ENCODE measurements at regions not wholly inside any gene's neighbourhood (a gene's known extent, or its start where the extent isn't known, plus 50 kb on each side); places are given as distances from the start of the nearest gene placed in this dataset.

DNA sequence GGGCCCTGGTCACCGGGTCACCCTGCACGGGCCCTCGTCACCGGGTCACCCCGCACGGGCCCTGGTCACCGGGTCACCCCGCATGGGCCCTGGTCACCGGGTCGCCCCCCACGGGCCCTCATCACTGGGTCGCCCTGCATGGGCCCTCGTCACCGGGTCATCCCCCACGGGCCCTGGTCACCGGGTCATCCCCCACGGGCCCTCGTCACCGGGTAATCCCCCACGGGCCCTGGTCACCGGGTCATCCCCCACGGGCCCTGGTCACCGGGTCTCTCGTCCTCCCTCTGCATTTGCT, 77.6 kb downstream of the RIPK4 start:
- in situ Hi-C loops (cut with HindIII; ENCODE audit: low sequenced_read_pairs), result no loop called here

DNA sequence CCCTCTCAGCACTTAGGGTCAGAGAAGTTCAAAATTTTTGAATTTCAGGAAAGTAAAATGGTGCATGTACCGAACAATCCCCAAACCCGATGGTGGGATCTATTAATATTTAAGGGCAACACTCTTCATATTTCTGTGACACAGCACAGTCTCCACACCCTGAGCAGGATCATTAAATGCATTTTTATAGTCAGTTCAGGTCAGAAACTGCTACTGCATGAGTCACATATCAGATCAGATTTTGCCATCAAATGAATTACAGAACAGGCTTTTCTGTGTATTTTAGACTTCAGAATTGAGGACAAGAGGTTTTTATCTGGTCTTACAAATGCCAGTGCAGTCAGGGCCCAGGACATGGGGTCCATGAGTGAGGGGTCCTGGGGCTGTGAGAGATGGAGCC, 79.2 kb downstream of the RIPK4 start:
- in situ Hi-C loops (cut with HindIII; ENCODE audit: low sequenced_read_pairs), result no loop called here

GRCh38 chr21:41686664-41687063, 80.2 kb downstream of the RIPK4 start:
- in situ Hi-C loops (cut with HindIII; ENCODE audit: low sequenced_read_pairs), result no loop called here

DNA sequence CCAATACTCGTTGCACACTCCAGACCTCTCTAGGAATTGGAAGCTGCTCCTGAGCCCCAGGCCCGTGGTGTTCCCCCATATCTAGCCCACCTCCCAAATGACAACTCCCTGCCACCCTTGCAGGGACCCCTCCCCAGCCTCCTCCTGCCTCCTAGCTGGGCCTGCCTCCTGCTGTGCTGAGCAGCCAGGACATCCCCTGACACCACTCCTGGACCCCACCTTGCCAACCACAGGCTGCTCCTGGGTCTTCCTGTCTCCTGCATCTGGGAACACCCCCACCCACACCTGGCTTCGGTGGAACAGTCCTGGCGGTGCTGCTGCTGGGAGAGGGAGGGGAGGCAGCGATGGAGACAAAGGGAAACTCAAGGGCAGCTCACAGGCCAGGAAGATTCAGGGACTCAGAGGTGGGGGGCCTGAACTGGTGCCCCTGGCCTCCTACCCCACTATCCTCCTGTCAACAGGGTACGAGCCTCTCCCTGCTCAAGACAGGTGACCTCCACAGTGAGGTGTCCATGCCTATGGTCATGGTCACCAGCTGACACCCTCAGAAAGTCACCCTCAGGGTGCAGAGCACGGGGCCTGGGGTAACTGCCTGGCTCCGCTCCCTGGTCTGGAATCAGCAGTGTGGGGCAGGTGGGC, 81.2 kb downstream of the RIPK4 start:
- in situ Hi-C loops (cut with HindIII; ENCODE audit: low sequenced_read_pairs), result no loop called here

DNA sequence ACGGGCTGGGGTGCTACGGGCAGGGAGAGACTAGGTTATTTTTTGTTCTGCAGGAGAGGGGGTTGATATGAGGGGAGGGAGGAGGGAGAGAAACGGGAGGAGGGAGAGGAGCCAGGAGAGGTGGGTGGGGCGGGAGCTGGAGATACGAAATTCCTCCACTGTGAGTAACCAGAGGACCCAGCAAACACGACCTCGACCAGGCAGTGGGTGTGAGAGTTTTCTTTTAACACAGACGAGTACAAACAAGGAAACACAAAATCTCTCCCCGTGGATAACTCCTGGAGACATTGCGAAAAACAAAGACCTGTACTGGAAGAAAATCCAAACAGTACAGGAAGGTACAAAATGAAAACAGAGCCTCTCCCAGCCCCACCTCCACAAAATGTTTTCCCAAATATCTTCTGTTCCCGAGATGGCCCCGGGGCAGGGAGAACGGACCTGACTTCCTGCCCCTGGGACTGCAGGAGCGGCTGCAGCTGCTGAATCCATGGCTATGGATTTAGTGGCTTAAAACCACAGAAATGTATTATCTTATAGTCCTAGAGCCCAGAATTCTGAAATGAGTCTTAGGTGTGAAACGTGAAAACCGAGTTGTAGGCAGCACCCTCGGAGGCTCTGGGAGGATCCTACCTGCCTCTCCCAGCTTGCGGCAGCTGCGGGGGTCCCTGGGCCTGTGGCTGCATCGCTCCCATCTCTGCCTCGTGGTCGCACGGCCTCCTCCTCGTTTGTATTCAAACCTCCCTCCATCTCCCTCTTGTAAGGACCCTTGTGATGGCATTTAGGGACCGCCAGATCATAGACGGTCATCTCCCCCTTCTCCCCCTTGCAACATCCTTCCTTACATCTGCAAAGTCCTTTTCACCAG, 82.2 kb downstream of the RIPK4 start:
- in situ Hi-C loops (cut with HindIII; ENCODE audit: low sequenced_read_pairs), result no loop called here

DNA sequence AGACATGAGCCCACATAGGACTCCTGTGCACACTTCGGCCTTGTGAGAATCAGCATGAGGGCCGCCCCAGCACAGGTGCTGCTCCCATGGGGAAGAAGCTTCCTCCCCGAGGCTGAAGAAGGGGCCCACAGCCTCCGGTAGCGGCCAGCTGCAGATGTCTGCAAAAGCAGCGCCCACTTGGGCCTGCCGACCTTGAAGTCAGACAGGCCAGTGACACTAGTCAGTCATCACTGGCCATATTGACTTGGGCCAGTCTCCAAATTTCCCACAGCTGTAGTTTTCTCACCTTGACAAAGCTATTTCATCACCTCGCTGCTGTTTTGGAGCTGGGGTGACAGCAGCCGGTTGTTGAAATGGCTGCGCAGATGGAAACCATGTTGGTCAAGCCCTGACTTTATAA, 83.0 kb downstream of the RIPK4 start:
- in situ Hi-C loops (cut with HindIII; ENCODE audit: low sequenced_read_pairs), result no loop called here

DNA sequence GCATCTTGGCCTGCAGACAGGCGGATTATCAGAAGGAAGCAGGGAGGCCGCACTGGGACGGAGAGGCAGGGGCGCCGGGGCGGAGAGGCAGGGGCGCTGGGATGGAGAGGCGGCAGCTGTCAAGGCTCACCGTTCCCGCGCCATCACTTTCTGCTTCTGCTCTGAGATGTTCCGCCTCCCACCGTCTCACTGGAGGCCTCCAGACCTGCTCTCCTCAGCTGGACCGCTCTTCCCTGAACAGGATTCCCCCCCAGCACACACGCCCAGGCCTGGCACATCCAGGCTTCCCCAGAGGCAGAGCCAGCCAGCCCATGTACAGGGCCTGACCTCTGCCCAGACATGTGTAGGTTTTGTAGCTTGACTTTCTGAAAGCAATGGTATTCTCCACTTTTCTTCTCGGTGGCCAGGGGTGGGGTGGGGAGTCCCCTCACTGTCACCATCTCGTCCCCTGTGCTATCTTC, 84.1 kb downstream of the RIPK4 start:
- in situ Hi-C loops (cut with HindIII; ENCODE audit: low sequenced_read_pairs), result no loop called here

DNA sequence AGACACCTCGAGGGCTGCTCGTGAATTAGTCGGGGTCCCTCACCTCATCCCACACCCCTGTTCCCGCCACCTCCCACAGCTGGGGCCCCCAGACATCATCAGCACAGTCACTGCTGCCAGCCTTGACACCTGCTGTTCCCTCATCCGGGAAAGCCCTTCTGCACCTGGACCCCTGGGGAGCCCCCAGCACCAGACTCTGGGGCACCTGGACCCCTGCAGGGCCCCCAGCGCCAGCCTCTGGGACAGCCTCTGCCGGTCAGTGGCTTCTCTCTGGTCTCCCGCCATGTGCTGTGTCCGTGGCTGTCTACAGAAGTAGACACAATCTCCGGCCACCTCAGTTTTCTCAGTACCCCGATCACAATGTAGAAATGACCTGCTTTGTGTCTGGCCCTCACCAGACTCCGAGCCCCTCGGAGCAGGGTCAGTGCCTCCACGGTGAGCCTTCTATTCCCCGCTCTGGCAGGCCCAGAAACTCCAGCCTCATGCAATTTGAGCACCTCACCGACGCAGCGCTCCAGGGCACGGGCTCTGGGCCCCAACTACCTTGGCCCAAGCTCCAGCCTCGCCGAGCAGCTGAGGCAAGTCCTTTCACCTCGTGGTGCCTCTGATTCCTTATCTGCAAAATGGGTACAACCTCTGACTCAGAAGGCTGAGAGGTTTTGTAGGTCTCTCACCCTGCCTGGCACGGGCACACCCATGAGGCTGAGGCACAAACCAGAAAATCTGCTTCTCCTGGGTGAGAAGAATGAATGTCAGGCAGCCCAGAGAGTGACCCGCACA, 84.7 kb downstream of the RIPK4 start:
- in situ Hi-C loops (cut with HindIII; ENCODE audit: low sequenced_read_pairs), result no loop called here

DNA sequence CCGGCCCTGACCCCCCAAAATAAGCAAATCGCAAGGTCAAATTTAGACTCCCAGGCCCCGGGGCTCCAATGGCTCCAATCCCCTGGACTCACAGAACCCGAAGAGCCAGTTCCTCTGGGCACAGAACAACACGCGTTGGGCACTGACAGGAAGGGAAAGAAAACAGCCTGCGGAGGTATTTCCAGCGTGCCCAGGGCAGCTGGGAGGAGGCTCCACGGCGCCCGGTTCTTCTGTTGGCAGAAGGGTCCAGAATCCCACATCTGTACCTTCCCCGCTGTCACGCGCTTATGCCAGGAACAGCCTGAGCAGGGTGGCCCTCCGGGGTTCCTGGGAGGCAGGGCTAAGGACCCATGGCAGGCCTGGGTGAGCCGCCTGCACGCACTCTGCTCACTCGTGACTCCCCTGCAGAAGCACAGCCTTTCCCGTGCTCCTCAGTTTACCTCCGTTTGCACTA, 85.5 kb downstream of the RIPK4 start:
- in situ Hi-C loops (cut with HindIII; ENCODE audit: low sequenced_read_pairs), result no loop called here

GRCh38 chr21:41680444-41681347, 86.2 kb downstream of the RIPK4 start:
- in situ Hi-C loops (cut with HindIII; ENCODE audit: low sequenced_read_pairs), result no loop called here

GRCh38 chr21:41678924-41679318, 87.9 kb downstream of the RIPK4 start:
- in situ Hi-C loops (cut with HindIII; ENCODE audit: low sequenced_read_pairs), result loop anchor here (5.0 to 10.0 kb wide), 2 partner anchors 56 to 88 kb away; partner anchors contain the start of gene RIPK4

DNA sequence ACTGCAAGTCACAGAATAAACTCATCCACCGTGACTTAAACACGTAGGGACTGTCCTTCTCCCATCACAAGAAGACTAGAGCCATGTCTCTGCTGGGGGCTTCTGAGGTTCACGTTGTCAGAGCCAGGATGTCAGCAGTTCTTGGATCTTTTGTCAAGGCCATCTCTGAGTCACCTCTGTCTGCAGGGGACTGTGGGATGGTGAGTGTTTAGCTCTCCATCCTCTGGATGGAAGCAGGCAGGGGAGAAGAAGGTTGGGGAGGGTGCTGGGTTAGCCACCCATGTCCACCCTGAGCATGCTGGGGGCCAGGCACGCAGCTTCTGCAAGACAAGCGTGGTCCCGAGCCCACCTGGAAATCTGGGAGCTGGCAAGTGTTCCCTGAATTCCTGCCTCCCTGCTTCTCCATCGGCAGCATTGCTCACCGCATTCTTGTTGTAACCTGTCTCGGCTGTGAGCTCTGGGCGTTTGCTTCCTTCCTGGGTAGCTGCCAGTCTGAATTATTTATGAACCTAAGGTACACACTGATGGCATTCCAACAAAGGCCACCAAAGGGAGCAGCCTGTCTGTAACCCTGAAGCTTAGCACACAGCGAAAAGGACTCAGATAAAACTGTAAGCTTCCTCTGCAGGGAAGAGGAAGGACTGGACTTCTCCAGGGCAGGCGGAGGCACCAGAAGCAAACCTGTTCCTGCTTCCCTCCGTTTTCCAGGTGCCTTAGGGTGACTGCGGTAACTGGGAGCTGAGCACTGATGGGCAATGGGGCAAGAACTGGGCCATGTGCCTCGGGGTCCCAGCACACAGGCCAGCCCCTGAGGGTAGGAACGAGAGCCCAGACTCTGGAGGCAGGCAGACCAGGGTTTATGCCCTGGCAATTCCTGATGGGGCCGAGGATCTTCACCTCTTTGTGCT, 88.6 kb downstream of the RIPK4 start:
- in situ Hi-C loops (cut with HindIII; ENCODE audit: low sequenced_read_pairs), result loop anchor here (5.0 to 10.0 kb wide), 2 partner anchors 57 to 89 kb away; partner anchors contain the start of gene RIPK4

DNA sequence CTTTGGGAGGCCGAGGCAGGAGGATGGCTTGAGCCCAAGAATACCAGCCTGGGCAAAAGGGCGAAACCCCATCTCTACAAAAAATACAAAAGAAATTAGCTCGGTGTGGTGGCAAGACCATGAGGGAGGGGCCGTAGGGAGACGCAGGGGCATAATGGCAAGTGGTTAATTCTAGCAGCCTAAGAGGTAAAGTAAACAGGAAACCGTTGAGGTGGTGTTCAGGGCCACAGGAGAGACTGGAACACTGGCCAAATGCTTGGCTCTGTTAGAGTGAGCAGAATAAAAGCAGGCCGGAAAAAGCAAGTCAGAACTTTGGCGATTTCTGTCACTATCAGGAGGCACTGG, 89.2 kb downstream of the RIPK4 start:
- in situ Hi-C loops (cut with HindIII; ENCODE audit: low sequenced_read_pairs), result loop anchor here (5.0 to 10.0 kb wide), 2 partner anchors 57 to 90 kb away; partner anchors contain the start of gene RIPK4

GRCh38 chr21:41676198-41676597, 90.7 kb downstream of the RIPK4 start:
- in situ Hi-C loops (cut with HindIII; ENCODE audit: low sequenced_read_pairs), result loop anchor here (5.0 to 10.0 kb wide), 2 partner anchors 59 to 91 kb away; partner anchors contain the start of gene RIPK4

GRCh38 chr21:41675574-41675973, 91.3 kb downstream of the RIPK4 start:
- in situ Hi-C loops (cut with HindIII; ENCODE audit: low sequenced_read_pairs), result loop anchor here (5.0 to 10.0 kb wide), 2 partner anchors 59 to 92 kb away; partner anchors contain the start of gene RIPK4

DNA sequence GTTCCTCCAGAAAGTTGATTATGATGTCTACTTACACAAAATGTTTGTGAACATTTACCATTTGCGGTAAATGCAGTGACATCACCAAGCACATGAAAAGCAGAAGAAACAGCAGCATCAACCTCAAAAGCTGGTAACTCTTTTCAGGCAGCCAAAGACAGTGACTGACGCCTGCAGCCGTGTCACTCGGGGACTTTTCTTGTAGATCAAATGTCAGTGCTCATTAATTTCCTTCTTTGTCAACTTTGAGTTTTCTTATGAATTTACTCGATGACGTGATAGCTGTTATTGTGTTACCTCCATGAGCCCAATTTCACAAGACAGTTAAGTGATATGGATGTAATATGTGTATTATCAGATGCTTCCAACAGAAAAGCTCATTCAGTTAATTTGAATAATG, 92.5 kb downstream of the RIPK4 start:
- in situ Hi-C loops (cut with HindIII; ENCODE audit: low sequenced_read_pairs), result loop anchor here (5.0 to 10.0 kb wide), 2 partner anchors 60 to 62 kb away; no protein-coding TSS in a partner anchor

DNA sequence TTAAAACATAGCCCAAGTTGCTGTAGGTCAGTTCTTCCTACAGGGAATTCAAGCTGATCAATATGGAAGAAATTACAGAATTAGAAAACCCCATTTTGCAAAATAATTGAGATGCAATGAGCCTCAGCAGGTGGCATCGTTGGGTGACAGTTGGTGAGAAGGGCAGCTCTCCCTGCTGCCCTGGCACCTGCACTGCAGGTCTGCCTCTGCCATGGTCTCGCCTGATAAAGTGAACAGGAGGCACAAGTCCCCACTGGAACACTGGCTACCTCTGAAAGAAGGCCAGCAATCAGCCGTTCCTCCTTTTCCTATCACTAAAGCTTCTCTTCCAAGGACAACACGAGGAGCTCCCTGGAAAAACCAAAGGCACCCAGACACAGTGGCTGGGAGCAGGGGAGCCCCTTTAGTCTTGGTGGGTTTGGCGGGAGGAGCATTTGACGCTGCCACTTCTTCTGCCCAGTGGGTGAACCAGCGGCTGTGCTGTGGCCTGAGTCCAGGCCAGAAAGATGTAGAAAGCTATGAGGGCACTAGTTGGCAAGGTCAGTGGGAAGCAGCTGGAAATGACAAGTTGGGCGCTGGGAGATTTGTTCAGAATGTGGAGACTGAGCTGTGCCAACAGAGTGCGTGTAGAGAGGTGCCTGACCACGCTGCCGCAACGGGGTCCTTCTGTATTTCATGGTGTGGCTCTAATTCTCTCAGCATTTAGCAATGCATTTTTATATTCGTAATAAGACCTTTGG, 93.1 kb downstream of the RIPK4 start:
- in situ Hi-C loops (cut with HindIII; ENCODE audit: low sequenced_read_pairs), result loop anchor here (5.0 to 10.0 kb wide), 2 partner anchors 61 kb away; no protein-coding TSS in a partner anchor

- in situ Hi-C loops (cut with HindIII; ENCODE audit: low sequenced_read_pairs), result loop anchor here (5.0 to 10.0 kb wide), 2 partner anchors 61 to 62 kb away; no protein-coding TSS in a partner anchor
These were observed 93.8 kb downstream of the RIPK4 start for GRCh38 chr21:41673071-41673470.

All from endothelial cell of hepatic sinusoid (primary cell).